Fibroblast of lung (primary cell): ENCODE measurements at regions not wholly inside any gene's neighbourhood (a gene's known extent, or its start where the extent isn't known, plus 50 kb on each side); places are given as distances from the start of the nearest gene placed in this dataset.

Experiments used
- DNase-seq, 2 donors: peaks; one replicate each; pipeline versions ENCODE4 v3.0.0 to v3.0.0-alpha.2; 2010; ENCODE audit warnings: low read depth in 2 of 2
- H2AFZ ChIP-seq: 2 replicates; pipeline ENCODE4 v1.5.1; 2012; ENCODE audit warnings: low read length, control low read depth, inconsistent platforms
- H3K27ac ChIP-seq: 2 replicates; pipeline ENCODE4 v1.5.1; 2011; ENCODE audit warnings: low read length, control low read depth; ENCODE audit not compliant: insufficient read depth
- H3K27me3 ChIP-seq: 2 replicates; pipeline ENCODE4 v1.5.1; 2011; ENCODE audit warnings: mild to moderate bottlenecking, low read length; ENCODE audit not compliant: control insufficient read depth, insufficient read depth
- H3K36me3 ChIP-seq: 2 replicates; pipeline ENCODE4 v1.5.1; 2011; ENCODE audit warnings: low read length; ENCODE audit not compliant: control insufficient read depth, insufficient read depth
- H3K4me1 ChIP-seq: 2 replicates; pipeline ENCODE4 v1.5.1; 2011; ENCODE audit warnings: low read length; ENCODE audit not compliant: control insufficient read depth, insufficient read depth; ENCODE audit errors: extremely low read depth
- H3K4me2 ChIP-seq: 2 replicates; pipeline ENCODE4 v1.5.1; 2011; ENCODE audit warnings: low read length, control low read depth; ENCODE audit not compliant: insufficient read depth; ENCODE audit errors: extremely low read depth
- H3K4me3 ChIP-seq, 4 experiments: fragments of 200-600 bp in 1 of 4; sonication (generic) in 1 of 4; replicated peaks in 1 of 4; 2 replicates each; pipeline ENCODE4 v1.5.1; 2011 to 2016; ENCODE audit warnings: low read length in 4 of 4, low read depth in 3 of 4, mild to moderate bottlenecking in 3 of 4, control low read depth in 2 of 4, inconsistent platforms in 1 of 4, mixed read lengths in 1 of 4; ENCODE audit not compliant: insufficient read depth in 1 of 4; ENCODE audit errors: control extremely low read depth in 1 of 4
- H3K79me2 ChIP-seq: 2 replicates; pipeline ENCODE4 v1.5.1; 2012; ENCODE audit warnings: mild to moderate bottlenecking, low read length, inconsistent platforms; ENCODE audit not compliant: control insufficient read depth, insufficient read depth
- H3K9ac ChIP-seq: 2 replicates; pipeline ENCODE4 v1.5.1; 2011; ENCODE audit warnings: mild to moderate bottlenecking, low read length, control low read depth; ENCODE audit not compliant: insufficient read depth
- H3K9me3 ChIP-seq: 2 replicates; pipeline ENCODE4 v1.5.1; 2012; ENCODE audit warnings: low read depth, low read length; ENCODE audit not compliant: control insufficient read depth, insufficient read depth
- H4K20me1 ChIP-seq: 2 replicates; pipeline ENCODE4 v1.5.1; 2011; ENCODE audit warnings: low read length; ENCODE audit not compliant: control insufficient read depth, insufficient read depth; ENCODE audit errors: extremely low read depth
- EZH2 ChIP-seq: IDR thresholded peaks from 2 replicates; pipeline ENCODE4 v1.5.1; 2012; ENCODE audit warnings: low read length, control low read depth, mild to moderate bottlenecking; ENCODE audit errors: missing control alignments
- TF ChIP-seq, protein P1 (sequence below), 2 donors: IDR thresholded peaks in 1 of 2; conservative IDR thresholded peaks in 1 of 2; 1 replicate in 1 of 2; 2 replicates in 1 of 2; pipeline ENCODE4 v1.5.1; 2011 to 2012; ENCODE audit warnings: low read length in 2 of 2, control low read depth in 1 of 2, inconsistent platforms in 1 of 2, low read depth in 1 of 2, mild to moderate bottlenecking in 1 of 2

DNA sequence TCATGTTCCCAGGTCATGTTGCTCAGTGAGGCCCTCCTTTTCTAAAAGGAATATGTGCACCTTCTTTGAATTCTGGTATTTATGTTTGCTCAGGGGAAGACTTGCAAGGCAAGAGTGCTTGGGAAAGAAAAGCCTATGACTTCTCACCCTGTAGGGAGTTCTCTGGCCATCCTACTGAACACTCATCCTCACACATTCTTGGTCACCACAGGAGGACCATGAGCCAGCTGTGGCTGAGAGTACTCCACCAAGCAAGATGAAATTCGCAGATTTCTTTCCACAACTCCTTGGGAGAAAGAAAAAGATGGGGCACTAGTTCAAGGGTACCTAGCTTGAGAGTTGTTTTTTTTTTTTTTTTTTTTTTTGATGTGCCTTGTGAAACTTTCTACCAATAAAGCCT lies 179.6 kb downstream of the FZD1 start:
- Histone ChIP-seq H3K27me3 (no peaks in the 10 kb centered on the region), H3K4me3 (no peak overlapping the region), H3K9ac (no peak overlapping the region), H3K79me2 (no peaks in the 10 kb centered on the region), H3K36me3 (no peaks in the 10 kb centered on the region), H3K4me1 (no peaks in the 10 kb centered on the region), H4K20me1 (no peaks in the 10 kb centered on the region), H2AFZ (no peak overlapping the region), H3K9me3 (no peaks in the 10 kb centered on the region), H3K4me2 (no peak overlapping the region), H3K27ac (no peak overlapping the region)
- no peak for TF ChIP-seq EZH2
- TF ChIP-seq, protein P1, sequence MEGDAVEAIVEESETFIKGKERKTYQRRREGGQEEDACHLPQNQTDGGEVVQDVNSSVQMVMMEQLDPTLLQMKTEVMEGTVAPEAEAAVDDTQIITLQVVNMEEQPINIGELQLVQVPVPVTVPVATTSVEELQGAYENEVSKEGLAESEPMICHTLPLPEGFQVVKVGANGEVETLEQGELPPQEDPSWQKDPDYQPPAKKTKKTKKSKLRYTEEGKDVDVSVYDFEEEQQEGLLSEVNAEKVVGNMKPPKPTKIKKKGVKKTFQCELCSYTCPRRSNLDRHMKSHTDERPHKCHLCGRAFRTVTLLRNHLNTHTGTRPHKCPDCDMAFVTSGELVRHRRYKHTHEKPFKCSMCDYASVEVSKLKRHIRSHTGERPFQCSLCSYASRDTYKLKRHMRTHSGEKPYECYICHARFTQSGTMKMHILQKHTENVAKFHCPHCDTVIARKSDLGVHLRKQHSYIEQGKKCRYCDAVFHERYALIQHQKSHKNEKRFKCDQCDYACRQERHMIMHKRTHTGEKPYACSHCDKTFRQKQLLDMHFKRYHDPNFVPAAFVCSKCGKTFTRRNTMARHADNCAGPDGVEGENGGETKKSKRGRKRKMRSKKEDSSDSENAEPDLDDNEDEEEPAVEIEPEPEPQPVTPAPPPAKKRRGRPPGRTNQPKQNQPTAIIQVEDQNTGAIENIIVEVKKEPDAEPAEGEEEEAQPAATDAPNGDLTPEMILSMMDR (conservative IDR thresholded peaks at IDR 0.05 in 1 of 2, IDR thresholded peaks at IDR 0.05 in 1 of 2; ENCODE audit: low read depth in 1 of 2, low read length in 2 of 2): no peak
- peak in 1 of 2 donors; percentile 43 for DNase-seq

DNA sequence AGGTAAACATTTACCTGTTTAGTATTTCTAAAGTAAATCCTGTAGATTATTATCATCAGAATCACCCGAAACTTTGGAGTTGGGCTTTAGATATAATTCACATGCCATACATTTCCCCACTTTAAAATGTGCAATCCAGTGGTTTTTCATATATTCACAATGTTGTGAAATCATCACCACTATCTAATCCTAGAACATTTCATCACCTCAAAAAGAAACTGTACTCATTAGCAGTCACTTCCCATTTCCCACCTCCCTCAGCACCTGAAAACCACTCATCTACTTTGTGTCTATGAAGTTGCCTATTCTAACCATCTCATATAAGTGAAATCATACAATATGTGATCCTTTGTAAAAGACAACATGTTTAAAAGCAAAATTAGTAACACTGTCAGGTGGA lies 182.6 kb downstream of the FZD1 start:
- no peaks in the 10 kb centered on the region for H3K9me3 ChIP-seq
- no peak for DNase-seq
- no peak overlapping the region for H3K9ac ChIP-seq
- H3K27me3 ChIP-seq: no peaks in the 10 kb centered on the region
- no peak overlapping the region for H3K4me2 ChIP-seq
- H3K36me3 ChIP-seq: no peaks in the 10 kb centered on the region
- no peak overlapping the region for H3K27ac ChIP-seq
- H3K4me1 ChIP-seq: no peaks in the 10 kb centered on the region
- no peak for TF ChIP-seq EZH2
- TF ChIP-seq, protein P1 (conservative IDR thresholded peaks at IDR 0.05 in 1 of 2, IDR thresholded peaks at IDR 0.05 in 1 of 2; ENCODE audit: low read depth in 1 of 2, low read length in 2 of 2): no peak
- H3K4me3 ChIP-seq: no peak overlapping the region
- H2AFZ ChIP-seq: no peak overlapping the region
- H3K79me2 ChIP-seq: no peaks in the 10 kb centered on the region
- no peaks in the 10 kb centered on the region for H4K20me1 ChIP-seq

DNA sequence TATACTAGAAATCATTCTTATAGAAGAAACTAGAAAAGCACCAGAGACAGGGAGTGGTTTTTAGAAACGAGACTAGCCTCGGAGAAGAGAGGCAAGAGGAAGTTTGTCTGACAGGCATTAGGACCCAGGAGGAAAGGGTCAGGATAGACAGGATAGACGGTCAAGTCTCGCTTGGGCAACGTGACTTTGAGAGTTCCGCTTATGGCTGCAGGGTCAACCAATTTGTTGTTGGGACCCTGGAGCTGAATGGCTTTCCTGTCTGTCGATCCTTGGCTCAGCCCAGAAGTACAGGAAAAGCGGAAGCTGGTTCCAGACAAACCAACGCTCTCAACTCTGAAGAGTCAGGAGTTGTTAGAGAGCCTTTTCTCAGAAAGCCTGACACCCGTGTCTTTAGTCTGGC lies 191.2 kb downstream of the FZD1 start:
- no peak for TF ChIP-seq EZH2
- TF ChIP-seq, protein P1 (conservative IDR thresholded peaks at IDR 0.05 in 1 of 2, IDR thresholded peaks at IDR 0.05 in 1 of 2; ENCODE audit: low read depth in 1 of 2, low read length in 2 of 2): no peak
- no peak overlapping the region for H2AFZ ChIP-seq

More for the DNA sequence above, 191.2 kb downstream of the FZD1 start:
- no peaks in the 10 kb centered on the region for H3K9me3 ChIP-seq
- no peak overlapping the region for H3K9ac ChIP-seq
- no peak overlapping the region for H3K4me3 ChIP-seq
- no peaks in the 10 kb centered on the region for H3K79me2 ChIP-seq
- H3K4me2 ChIP-seq: no peak overlapping the region
- no peak overlapping the region for H3K27ac ChIP-seq
- H4K20me1 ChIP-seq: no peaks in the 10 kb centered on the region
- H3K36me3 ChIP-seq: no peaks in the 10 kb centered on the region
- H3K27me3 ChIP-seq: no peaks in the 10 kb centered on the region
- no peak for DNase-seq
- no peaks in the 10 kb centered on the region for H3K4me1 ChIP-seq
